H1 (cell line): ENCODE measurements at regions not wholly inside any gene's neighbourhood (a gene's known extent, or its start where the extent isn't known, plus 50 kb on each side); places are given as distances from the start of the nearest gene placed in this dataset.

Source experiments
- CTCF ChIA-PET: fragments of 300-600 bp; sonication (Branson Sonifier 250); formaldehyde crosslinking; loops from one replicate; lab custom pipeline; 2021; ENCODE audit not compliant: partially characterized antibody; lab: Charles Lee
- POLR2A ChIA-PET: fragments of 300-600 bp; sonication (Branson Sonifier 250); formaldehyde crosslinking; loops from one replicate; lab custom pipeline; 2021; ENCODE audit warnings: inconsistent platforms; ENCODE audit not compliant: partially characterized antibody; lab: Charles Lee
- DNase-seq, 2 experiments: peaks; one replicate each; pipeline versions ENCODE4 v3.0.0 to v3.0.0-alpha.2; 2010 to 2022; ENCODE audit warnings: low spot score in 2 of 2, low read depth in 1 of 2, mixed read lengths in 1 of 2
- FAIRE-seq: peaks from 2 replicates; lab custom pipeline; 2011; peaks lifted over from hg19 to GRCh38; lab: Jason Lieb, UNC
- H2AFZ ChIP-seq: 2 replicates; pipeline ENCODE4 v1.8.1; 2012; ENCODE audit warnings: low read length, inconsistent platforms
- H2AK5ac ChIP-seq: 2 replicates; pipeline ENCODE4 v1.6.1; 2013; ENCODE audit warnings: low read depth, low read length
- H2BK120ac ChIP-seq: replicated peaks from 2 replicates; pipeline ENCODE3; 2013; ENCODE audit warnings: low read depth, low read length, inconsistent platforms
- H2BK12ac ChIP-seq: 2 replicates; pipeline ENCODE4 v1.6.1; 2013; ENCODE audit warnings: low read depth, low read length
- H2BK15ac ChIP-seq: 2 replicates; pipeline ENCODE4 v1.6.1; 2013; ENCODE audit warnings: low read length
- H2BK20ac ChIP-seq: 2 replicates; pipeline ENCODE4 v1.6.1; 2013; ENCODE audit warnings: low read length
- H2BK5ac ChIP-seq: 2 replicates; pipeline ENCODE4 v1.6.1; 2013; ENCODE audit warnings: low read depth, low read length
- H3K14ac ChIP-seq: 2 replicates; pipeline ENCODE4 v1.6.1; 2013; ENCODE audit warnings: inconsistent platforms; ENCODE audit not compliant: insufficient read length
- H3K18ac ChIP-seq: 2 replicates; pipeline ENCODE4 v1.6.1; 2013; ENCODE audit warnings: low read length; ENCODE audit errors: extremely low read depth
- H3K23ac ChIP-seq: 2 replicates; pipeline ENCODE4 v1.6.1; 2013; ENCODE audit warnings: inconsistent platforms; ENCODE audit not compliant: insufficient read length
- H3K23me2 ChIP-seq: 2 replicates; pipeline ENCODE4 v1.6.1; 2013; ENCODE audit warnings: low read depth, low read length
- H3K27ac ChIP-seq: 2 replicates; pipeline ENCODE4 v1.6.1; 2011; ENCODE audit warnings: low read depth, low read length, inconsistent platforms
- H3K27me3 ChIP-seq, 4 experiments: replicated peaks in 1 of 4; 1 replicate in 1 of 4; 2 replicates in 3 of 4; pipeline versions ENCODE4 v1.6.1 to v1.8.1; 2011 to 2013; ENCODE audit warnings: low read length in 3 of 4, mild to moderate bottlenecking in 3 of 4, inconsistent platforms in 2 of 4, mixed read lengths in 2 of 4, moderate library complexity in 1 of 4; ENCODE audit not compliant: control insufficient read depth in 3 of 4, insufficient read depth in 3 of 4; ENCODE audit errors: extremely low read depth in 1 of 4
- H3K36me3 ChIP-seq, 4 experiments: 2 replicates each; pipeline versions ENCODE4 v1.6.1 to v1.8.1; 2011 to 2013; ENCODE audit warnings: mild to moderate bottlenecking in 4 of 4, low read length in 3 of 4, moderate library complexity in 2 of 4, control low read depth in 1 of 4, inconsistent platforms in 1 of 4; ENCODE audit not compliant: insufficient read depth in 4 of 4, control insufficient read depth in 2 of 4
- H3K4ac ChIP-seq: replicated peaks from 2 replicates; pipeline ENCODE3; 2013; ENCODE audit warnings: low read length, low read depth, mixed read lengths, inconsistent platforms; ENCODE audit not compliant: insufficient read length
- H3K4me1 ChIP-seq, 4 experiments: replicated peaks in 1 of 4; 1 replicate in 1 of 4; 2 replicates in 3 of 4; pipeline versions ENCODE4 v1.6.1 to v1.8.1; 2011 to 2013; ENCODE audit warnings: low read length in 3 of 4, inconsistent platforms in 2 of 4, mixed read lengths in 1 of 4; ENCODE audit not compliant: insufficient read depth in 4 of 4, control insufficient read depth in 3 of 4
- H3K4me2 ChIP-seq, 2 experiments: 2 replicates each; pipeline versions ENCODE4 v1.6.1 to v1.8.1; 2011 to 2013; ENCODE audit warnings: low read depth in 2 of 2, low read length in 2 of 2, control low read depth in 1 of 2, inconsistent platforms in 1 of 2, mild to moderate bottlenecking in 1 of 2; ENCODE audit not compliant: insufficient read depth in 1 of 2
- H3K4me3 ChIP-seq, 4 experiments: fragments of 200-600, 300-600 bp in 1 of 4; sonication (generic), shearing (Covaris generic), sonication (Bioruptor Twin) in 1 of 4; 2 replicates each; pipeline versions ENCODE4 v1.5.1 to v1.8.1; 2011 to 2016; ENCODE audit warnings: low read length in 4 of 4, low read depth in 3 of 4, control low read depth in 2 of 4, inconsistent platforms in 2 of 4, mild to moderate bottlenecking in 2 of 4, mixed read lengths in 1 of 4, moderate library complexity in 1 of 4; ENCODE audit not compliant: insufficient read depth in 2 of 4; ENCODE audit errors: extremely low read depth in 1 of 4
- H3K56ac ChIP-seq: replicated peaks from 2 replicates; pipeline ENCODE3; 2013; ENCODE audit warnings: low read depth, mild to moderate bottlenecking, mixed read lengths, low read length, inconsistent platforms; ENCODE audit not compliant: insufficient read length
- H3K79me1 ChIP-seq: 2 replicates; pipeline ENCODE4 v1.6.1; 2013; ENCODE audit warnings: low read depth, low read length, control low read depth
- H3K79me2 ChIP-seq, 2 experiments: 2 replicates each; pipeline versions ENCODE4 v1.6.1 to v1.8.1; 2012 to 2013; ENCODE audit warnings: low read length in 2 of 2, mild to moderate bottlenecking in 2 of 2, inconsistent platforms in 1 of 2; ENCODE audit not compliant: insufficient read depth in 2 of 2, control insufficient read depth in 1 of 2
- H3K9ac ChIP-seq, 4 experiments: replicated peaks in 1 of 4; 1 replicate in 1 of 4; 2 replicates in 3 of 4; pipeline versions ENCODE4 v1.6.1 to v1.8.1; 2011 to 2013; ENCODE audit warnings: low read depth in 3 of 4, low read length in 3 of 4, control low read depth in 2 of 4, mild to moderate bottlenecking in 2 of 4, moderate library complexity in 2 of 4, inconsistent platforms in 1 of 4; ENCODE audit errors: extremely low read depth in 1 of 4
- H3K9me3 ChIP-seq, 2 experiments: 2 replicates each; pipeline versions ENCODE4 v1.6.1 to v1.8.1; 2012 to 2013; ENCODE audit warnings: mild to moderate bottlenecking in 2 of 2, moderate library complexity in 2 of 2, control low read depth in 1 of 2, inconsistent platforms in 1 of 2, low read depth in 1 of 2, low read length in 1 of 2, mixed read lengths in 1 of 2; ENCODE audit not compliant: insufficient read depth in 2 of 2
- H4K20me1 ChIP-seq, 2 experiments: replicated peaks in 1 of 2; 2 replicates each; pipeline versions ENCODE3 to v1.8.1; 2011 to 2013; ENCODE audit warnings: inconsistent platforms in 2 of 2, low read length in 2 of 2, mild to moderate bottlenecking in 1 of 2; ENCODE audit not compliant: insufficient read depth in 2 of 2, control insufficient read depth in 1 of 2
- H4K5ac ChIP-seq: 2 replicates; pipeline ENCODE4 v1.6.1; 2013; ENCODE audit warnings: low read length, low read depth, mixed read lengths, inconsistent platforms; ENCODE audit not compliant: insufficient read length
- H4K8ac ChIP-seq: 2 replicates; pipeline ENCODE4 v1.8.0; 2013; ENCODE audit warnings: mild to moderate bottlenecking, moderate library complexity, low read length, inconsistent platforms; ENCODE audit not compliant: insufficient read depth; ENCODE audit errors: extremely low read depth
- H4K91ac ChIP-seq: replicated peaks from 2 replicates; pipeline ENCODE3; 2013; ENCODE audit warnings: low read length, mixed read lengths, inconsistent platforms; ENCODE audit not compliant: insufficient read length
- CHD2 ChIP-seq: IDR thresholded peaks from 2 replicates; pipeline ENCODE4 v1.6.1; 2012; ENCODE audit warnings: low read length, improper control_type of control experiment
- KDM4A ChIP-seq: IDR thresholded peaks from one replicate; pipeline ENCODE4 v1.7.1; 2012; ENCODE audit warnings: low read depth, mild to moderate bottlenecking, moderate library complexity, low read length, inconsistent platforms; ENCODE audit not compliant: severe bottlenecking
- SIN3A ChIP-seq, 2 experiments: IDR thresholded peaks in 1 of 2; conservative IDR thresholded peaks in 1 of 2; 2 replicates each; pipeline ENCODE4 v1.6.1; 2011 to 2012; ENCODE audit warnings: low read length in 2 of 2, improper control_type of control experiment in 1 of 2, low read depth in 1 of 2, mild to moderate bottlenecking in 1 of 2
- WGBS, 2 experiments: shearing (Covaris generic) in 1 of 2; methylation state at CpG; one replicate each; pipeline versions ENCODE4 v1.1.6 to v1.1.7; 2013 to 2015; ENCODE audit warnings: low lambda C conversion rate in 2 of 2, mixed read lengths in 2 of 2, inconsistent platforms in 1 of 2, low coverage in 1 of 2, missing lambda C conversion rate in 1 of 2; ENCODE audit not compliant: insufficient replicate concordance in 2 of 2, insufficient coverage in 1 of 2, insufficient read length in 1 of 2; ENCODE audit errors: extremely low coverage in 1 of 2, missing lambda C conversion rate in 1 of 2; 5-methylcytosine and 5-hydroxymethylcytosine counted together

GRCh38 chr7:156515911-156516790 lies 124.4 kb upstream of the RNF32 start:
- FAIRE-seq: no peak
- no peak overlapping the region for H3K4me2 ChIP-seq
- WGBS, 2 experiments: 87% methylated on average over 29 of the region's 29 CpGs; no CpG with 5 or more reads in 1 of the 2 experiments
- no peak for TF ChIP-seq SIN3A (conservative IDR thresholded peaks at IDR 0.05 in 1 of 2, IDR thresholded peaks at IDR 0.05 in 1 of 2; ENCODE audit: low read depth in 1 of 2, low read length in 2 of 2)
- TF ChIP-seq KDM4A: no peak
- no peak for TF ChIP-seq CHD2

More at GRCh38 chr7:156515911-156516790, 124.4 kb upstream of the RNF32 start:
- H3K4me1 ChIP-seq: no peaks in the 10 kb centered on the region
- 0 out of 2 replicates have a peak overlapping the region, but pooled peaks have one; percentile 16 for H2AK5ac ChIP-seq
- no peak overlapping the region for H2BK20ac ChIP-seq
- no peak overlapping the region for H2AFZ ChIP-seq
- no peaks in the 10 kb centered on the region for H3K79me1 ChIP-seq
- H2BK12ac ChIP-seq: no peak overlapping the region
- peaks cover 4% of the 10 kb centered on the region; the same call in 1 of the 2 replicates for H3K23me2 ChIP-seq
- no peaks in the 10 kb centered on the region for H3K27me3 ChIP-seq
- H4K20me1 ChIP-seq: no peaks in the 10 kb centered on the region
- no peaks in the 10 kb centered on the region for H3K9me3 ChIP-seq
- H2BK5ac ChIP-seq: no peak overlapping the region
- no peak overlapping the region for H3K14ac ChIP-seq
- H3K18ac ChIP-seq: no peak overlapping the region
- CTCF ChIA-PET: interaction anchor here (0.9 kb wide), 1 partner anchor 102 kb away, joined by 3 read pairs; no protein-coding TSS in a partner anchor
- POLR2A ChIA-PET: no interaction called here
- no peak overlapping the region for H4K5ac ChIP-seq
- no peak overlapping the region for H3K4ac ChIP-seq
- H3K4me3 ChIP-seq: no peak overlapping the region
- H3K9ac ChIP-seq: no peak overlapping the region
- no peak overlapping the region for H2BK120ac ChIP-seq
- H3K56ac ChIP-seq: no peak overlapping the region
- no peaks in the 10 kb centered on the region for H3K36me3 ChIP-seq
- H3K27ac ChIP-seq: no peak overlapping the region
- no peak for DNase-seq
- H2BK15ac ChIP-seq: no peak overlapping the region
- H3K79me2 ChIP-seq: no peaks in the 10 kb centered on the region
- H4K91ac ChIP-seq: no peak overlapping the region
- H3K23ac ChIP-seq: no peak overlapping the region
- no peak overlapping the region for H4K8ac ChIP-seq
